Lung microvascular endothelial cell (primary cell): ENCODE measurements at regions not wholly inside any gene's neighbourhood (a gene's known extent, or its start where the extent isn't known, plus 50 kb on each side); places are given as distances from the start of the nearest gene placed in this dataset.
A peak's percentile ranks its signal among the peaks of the same experiment; 100 is the strongest.

ENCODE experiments used
- DNase-seq, 2 donors: peaks; one replicate each; pipeline versions ENCODE4 v3.0.0 to v3.0.0-alpha.2; 2010; ENCODE audit warnings: low read depth in 2 of 2

- no peak for DNase-seq
These were observed 334.4 kb upstream of the ATP2B1 start for GRCh38 chr12:90042920-90043641.

DNA sequence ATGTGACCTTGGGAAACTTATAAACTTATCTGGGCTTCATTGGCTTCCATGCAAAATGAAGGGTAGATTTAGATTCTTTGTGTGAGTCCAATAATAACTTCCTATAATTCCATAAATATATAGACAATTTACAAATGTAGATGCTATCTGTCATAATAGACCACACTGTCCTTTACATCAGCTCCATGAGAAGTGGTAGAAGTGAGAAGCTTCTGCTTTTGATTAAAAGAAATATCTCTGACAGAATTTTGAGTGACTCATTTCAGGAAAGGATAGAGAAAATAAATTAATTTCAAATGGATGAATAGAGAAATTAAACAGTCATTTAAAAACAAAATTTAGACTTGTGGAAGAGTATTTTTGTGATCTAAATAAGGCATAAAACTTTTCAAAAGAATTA, 329.7 kb upstream of the ATP2B1 start:
- DNase-seq: no peak

DNA sequence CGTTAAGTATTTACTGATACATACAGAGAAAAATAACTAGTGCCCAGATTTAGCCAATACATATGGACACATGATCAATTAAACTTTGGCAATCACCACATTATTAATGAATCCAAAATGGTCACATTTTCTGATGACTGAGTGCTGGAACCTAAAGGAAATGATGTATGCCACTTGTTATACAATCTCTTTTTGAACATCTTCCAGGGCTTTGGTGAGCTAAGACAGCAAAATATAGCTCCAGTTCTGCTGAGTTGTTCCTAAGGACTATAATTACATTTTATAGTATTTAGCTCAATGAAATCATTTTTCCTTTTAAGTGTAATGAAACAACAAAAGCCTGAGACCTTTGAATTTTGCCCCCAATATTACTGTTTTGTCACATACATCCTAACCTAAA, 329.1 kb upstream of the ATP2B1 start:
- DNase-seq: peak in 1 of 2 donors; percentile 36

DNA sequence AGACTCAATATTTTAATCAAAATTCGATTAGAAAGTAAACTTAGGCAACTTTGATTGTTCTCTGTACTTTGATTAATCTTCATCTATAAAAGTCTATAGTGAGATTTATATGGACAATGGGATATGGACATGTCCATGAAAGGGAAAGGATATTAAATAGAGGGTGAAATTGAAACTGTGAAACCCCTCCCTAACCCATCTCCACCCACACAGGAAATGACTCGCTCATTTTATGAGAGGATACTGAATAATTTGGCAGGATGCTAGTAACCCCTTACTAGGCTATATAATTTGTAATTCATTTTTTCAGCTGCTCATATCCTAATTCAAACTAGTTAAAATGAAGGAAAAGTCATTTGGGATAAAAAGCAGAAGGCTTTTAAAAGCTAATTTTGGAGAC, 328.0 kb upstream of the ATP2B1 start:
- DNase-seq: peak in 1 of 2 donors; percentile 41

- DNase-seq: no peak
These were observed 322.1 kb upstream of the ATP2B1 start for GRCh38 chr12:90030726-90031125.

GRCh38 chr12:90029317-90029716, 320.7 kb upstream of the ATP2B1 start:
- peak; percentile 2 to 5 for DNase-seq

DNA sequence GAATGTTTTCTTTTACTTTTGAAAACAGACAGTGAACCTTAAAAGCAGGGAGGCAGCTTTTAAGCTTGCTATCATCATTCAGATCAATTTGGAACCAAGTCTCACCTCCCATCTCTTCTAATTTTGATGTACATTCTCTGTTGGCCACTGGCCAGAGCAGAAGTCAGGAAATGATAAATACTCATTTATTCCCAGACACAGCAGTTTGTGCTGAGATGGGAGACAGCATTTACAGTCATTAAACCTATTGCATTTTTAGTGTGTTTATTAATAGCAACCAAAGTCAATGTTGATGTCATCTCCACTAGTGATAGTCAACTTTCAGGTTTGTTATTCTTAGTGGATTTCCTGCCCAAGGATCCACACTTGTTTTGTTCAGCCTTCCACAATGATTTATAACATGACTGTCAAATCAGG, 320.0 kb upstream of the ATP2B1 start:
- peak; percentile 31 to 85 for DNase-seq

DNA sequence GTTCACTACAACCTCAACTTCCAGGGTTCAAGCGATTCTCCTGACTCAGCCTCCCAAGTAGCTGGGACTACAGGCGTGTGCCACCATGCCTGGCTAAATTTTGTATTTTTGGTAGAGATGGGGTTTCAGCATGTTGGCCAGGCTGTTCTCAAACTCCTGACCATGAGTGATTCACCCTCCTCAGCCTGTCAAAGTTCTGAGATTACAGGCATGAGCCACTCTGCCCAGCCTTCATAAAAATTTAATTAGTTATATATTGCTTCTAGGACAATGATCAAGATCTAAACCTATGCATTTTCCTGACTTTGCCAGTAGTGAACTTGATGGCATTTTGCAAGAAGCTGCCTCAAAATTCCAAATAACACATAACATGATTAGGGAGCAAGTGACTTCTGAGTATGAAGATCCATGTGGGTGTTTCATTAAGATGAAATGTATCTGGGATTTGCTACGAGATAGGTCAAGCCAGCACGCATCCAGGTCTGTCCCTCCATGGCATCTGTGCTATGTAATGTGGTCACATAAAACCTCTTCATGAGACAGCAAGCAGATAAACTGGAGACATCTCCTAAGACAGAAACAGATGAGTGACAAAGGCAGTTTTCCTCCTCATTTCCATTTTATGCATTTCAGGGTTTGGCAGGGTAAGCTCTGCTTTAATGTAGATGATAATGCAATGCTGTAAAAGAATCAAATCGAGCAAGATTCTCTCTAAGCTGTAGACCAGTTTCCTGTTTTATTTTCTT, 319.4 kb upstream of the ATP2B1 start:
- peak in 1 of 2 donors; percentile 5 for DNase-seq

GRCh38 chr12:90027041-90027440, 318.4 kb upstream of the ATP2B1 start:
- no peak for DNase-seq

DNA sequence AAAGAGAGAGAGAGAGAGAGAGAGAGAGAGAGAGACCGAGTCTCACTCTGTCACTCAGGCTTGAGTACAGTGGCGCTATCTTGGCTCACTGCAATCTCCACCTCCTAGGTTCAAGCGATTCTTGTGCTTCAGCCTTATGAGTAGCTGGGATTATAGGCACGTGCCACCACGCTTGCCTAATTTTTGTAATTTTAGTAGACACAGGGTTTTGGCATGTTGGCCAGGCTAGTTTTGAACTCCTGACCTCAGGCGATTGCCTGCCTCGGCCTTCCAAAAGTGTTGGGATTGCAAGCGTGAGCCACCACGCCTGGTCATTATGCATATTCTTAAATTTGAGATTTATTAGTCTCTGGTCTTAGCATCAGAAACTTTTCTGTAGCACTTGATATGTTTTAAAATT, 317.9 kb upstream of the ATP2B1 start:
- DNase-seq: no peak

DNA sequence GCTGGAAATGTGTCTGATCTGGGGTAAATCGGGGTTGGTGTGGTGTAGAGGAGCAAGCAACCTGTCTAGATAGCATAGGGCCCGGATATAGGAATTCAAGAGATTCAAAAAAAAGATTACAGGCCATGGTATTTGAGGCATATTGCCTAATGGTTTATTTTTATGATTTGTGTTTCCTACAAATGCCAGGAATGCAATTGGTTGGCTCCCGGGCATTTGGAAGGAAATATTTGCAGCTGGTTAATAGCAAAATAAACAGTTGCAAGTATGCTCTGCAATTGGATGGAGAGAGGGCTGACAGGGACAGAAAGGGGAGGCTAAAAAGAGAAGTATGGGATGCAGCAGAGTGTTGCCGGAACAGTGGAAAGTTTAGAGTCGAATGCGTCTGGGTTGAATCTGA, 315.6 kb upstream of the ATP2B1 start:
- peak in 1 of 2 donors; percentile 11 for DNase-seq

DNA sequence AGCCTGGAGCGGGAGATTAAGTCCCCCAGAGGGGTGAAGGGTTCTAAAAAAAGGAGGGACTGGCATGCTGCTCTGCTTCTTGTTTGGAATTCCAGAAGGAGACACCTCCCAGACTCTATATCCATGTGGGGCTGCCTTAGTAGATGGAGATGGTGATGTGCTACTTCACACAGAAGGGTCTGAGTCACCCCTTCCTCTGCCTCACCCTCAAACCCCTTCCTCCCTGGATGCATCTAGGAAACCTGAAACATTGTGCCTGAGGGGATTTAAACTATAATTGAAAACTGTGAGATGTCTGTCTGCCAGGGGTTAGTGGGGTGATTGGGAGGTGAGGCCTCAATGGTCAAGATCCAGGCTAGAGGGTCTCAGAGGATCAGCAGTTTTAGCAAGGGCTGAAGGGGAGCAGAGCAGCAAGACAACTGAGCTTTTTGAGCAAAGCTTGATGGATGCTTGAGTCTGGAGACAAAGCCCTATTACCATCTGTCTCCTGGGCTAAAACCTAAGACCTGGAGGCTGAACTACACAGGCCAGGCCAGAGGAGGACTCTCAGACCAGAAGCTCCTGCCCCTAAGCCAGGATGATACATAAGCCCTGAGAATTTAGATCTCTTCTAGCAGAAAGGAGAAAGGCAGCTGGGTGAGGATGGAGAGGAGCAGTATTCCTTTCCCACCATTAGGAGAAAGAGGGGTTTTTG, 314.7 kb upstream of the ATP2B1 start:
- peak in 1 of 2 donors; percentile 28 for DNase-seq

DNA sequence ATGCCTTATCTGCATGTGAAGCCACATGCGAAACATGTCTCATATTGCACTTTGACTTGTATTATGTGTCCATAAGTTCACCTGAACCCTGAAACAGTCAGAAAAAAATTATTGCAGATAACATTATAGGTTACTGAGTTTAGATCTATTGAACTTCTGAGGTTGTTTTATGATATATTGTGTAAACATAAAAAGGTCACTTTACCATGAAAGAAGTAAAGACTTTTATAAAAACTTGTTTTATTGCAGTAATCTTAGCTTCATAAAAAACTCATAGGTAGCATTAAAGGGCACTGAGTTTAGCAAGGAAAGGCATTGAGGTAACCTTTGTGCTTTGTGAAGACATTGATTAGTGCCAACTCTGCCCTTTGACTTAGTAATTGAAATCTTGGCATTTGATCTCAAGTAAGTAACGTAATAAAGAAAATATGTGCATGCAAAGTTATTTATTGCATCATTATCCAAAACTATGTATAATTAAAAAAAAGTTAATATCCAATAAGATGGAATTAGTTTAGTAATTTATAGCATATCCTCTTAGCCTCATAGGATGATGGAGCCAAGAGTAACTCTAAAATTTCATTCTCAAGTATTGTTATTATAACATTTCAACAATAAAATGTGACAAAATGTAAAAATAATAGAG, 313.3 kb upstream of the ATP2B1 start:
- no peak for DNase-seq

DNA sequence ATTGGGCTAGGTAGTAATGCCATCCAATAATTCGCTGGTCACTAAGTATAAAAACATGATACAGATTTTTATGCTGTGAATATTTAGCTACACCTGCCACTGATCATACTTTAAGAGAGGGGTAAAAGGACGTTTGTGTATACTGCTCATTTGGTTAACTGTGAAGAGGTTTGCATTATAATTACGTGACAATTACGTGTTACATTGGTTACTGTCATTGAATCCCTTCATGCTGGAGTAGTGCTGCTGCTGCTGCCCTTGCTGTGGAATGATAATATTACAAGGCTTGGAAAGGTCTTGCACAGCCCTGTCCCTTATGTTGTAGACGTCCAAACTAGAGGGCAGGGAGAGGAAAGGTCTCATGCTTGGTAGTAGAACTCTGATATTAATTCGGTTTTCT, 312.2 kb upstream of the ATP2B1 start:
- DNase-seq: no peak

GRCh38 chr12:90020436-90020835, 311.8 kb upstream of the ATP2B1 start:
- DNase-seq: no peak

- DNase-seq: no peak
These were observed 311.4 kb upstream of the ATP2B1 start for GRCh38 chr12:90020014-90020413.

DNA sequence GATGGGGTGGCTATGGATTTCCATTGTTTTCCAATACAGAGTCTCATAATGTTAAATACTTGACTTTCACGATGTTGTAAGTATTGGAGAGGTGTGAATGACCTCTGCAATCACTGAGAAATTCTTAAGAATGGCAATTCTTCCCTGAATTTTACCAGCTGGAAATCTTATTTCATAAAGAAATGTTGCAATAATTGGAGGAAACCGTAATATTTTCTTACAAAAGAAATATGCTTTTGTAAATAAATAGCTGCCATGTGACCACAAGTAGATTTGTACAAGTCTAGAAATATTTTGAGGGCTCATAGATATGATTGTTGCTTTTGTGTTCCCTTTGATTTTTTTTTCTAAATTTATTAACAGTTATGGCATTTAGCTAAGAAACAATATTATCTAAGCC, 308.7 kb upstream of the ATP2B1 start:
- DNase-seq: no peak

- no peak for DNase-seq
These were observed 306.6 kb upstream of the ATP2B1 start for GRCh38 chr12:90015228-90015627.

- peak; percentile 8 to 17 for DNase-seq
These were observed 304.8 kb upstream of the ATP2B1 start for GRCh38 chr12:90013409-90013808.

GRCh38 chr12:90010089-90010488, 301.5 kb upstream of the ATP2B1 start:
- peak in 1 of 2 donors; percentile 1 for DNase-seq

DNA sequence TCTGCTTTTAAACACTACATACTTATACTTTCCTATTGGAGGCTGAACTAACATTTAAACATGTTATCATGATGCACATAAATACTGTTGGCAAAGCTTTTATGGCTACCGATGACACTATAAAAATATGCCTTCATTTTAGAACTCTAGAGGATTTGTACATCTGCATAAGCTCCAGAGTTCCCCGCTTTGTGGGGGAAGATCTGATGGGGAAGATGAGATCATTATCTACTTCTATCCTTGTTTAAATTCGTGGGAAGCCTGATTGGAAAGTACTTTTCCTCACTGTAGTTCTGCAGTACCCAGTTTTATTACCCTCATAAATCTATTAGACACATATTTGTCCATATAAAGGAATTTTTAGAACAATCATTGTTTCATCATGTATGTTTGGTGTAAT, 299.6 kb upstream of the ATP2B1 start:
- no peak for DNase-seq
